AG09319 (cell line): ENCODE measurements at regions not wholly inside any gene's neighbourhood (a gene's known extent, or its start where the extent isn't known, plus 50 kb on each side); places are given as distances from the start of the nearest gene placed in this dataset.

Experiments
- DNase-seq: peaks from one replicate; pipeline ENCODE4 v3.0.0-alpha.2; 2010; ENCODE audit warnings: low read depth; ENCODE audit errors: extremely low read depth
- TF ChIP-seq, protein P1 (sequence below): IDR thresholded peaks from 2 replicates; pipeline ENCODE4 v1.5.1; 2011; ENCODE audit warnings: low read depth, mild to moderate bottlenecking, inconsistent platforms, low read length, moderate library complexity

GRCh38 chr6:141364232-141364631, 768.5 kb upstream of the GJE1 start:
- DNase-seq: no peak
- TF ChIP-seq, protein P1, sequence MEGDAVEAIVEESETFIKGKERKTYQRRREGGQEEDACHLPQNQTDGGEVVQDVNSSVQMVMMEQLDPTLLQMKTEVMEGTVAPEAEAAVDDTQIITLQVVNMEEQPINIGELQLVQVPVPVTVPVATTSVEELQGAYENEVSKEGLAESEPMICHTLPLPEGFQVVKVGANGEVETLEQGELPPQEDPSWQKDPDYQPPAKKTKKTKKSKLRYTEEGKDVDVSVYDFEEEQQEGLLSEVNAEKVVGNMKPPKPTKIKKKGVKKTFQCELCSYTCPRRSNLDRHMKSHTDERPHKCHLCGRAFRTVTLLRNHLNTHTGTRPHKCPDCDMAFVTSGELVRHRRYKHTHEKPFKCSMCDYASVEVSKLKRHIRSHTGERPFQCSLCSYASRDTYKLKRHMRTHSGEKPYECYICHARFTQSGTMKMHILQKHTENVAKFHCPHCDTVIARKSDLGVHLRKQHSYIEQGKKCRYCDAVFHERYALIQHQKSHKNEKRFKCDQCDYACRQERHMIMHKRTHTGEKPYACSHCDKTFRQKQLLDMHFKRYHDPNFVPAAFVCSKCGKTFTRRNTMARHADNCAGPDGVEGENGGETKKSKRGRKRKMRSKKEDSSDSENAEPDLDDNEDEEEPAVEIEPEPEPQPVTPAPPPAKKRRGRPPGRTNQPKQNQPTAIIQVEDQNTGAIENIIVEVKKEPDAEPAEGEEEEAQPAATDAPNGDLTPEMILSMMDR: no peak

DNA sequence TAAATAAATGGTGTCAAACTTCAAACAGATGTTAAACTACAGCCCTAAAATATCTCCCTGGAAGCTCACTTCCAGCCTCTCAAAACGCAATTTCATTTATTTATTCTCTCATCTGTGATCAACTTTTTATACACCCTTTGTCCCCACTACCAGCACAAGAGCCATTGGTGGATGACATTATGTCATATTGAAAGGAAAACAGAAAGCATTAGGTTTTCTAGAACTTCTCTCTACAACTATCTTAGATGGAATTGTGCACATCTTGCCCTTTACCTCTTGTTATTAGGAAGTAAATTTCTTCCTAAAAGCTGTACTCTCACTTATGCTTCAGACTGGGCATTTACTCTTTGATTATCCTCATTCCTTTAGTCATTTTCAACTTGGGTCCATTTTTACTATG, 771.2 kb upstream of the GJE1 start:
- TF ChIP-seq, protein P1: no peak

DNA sequence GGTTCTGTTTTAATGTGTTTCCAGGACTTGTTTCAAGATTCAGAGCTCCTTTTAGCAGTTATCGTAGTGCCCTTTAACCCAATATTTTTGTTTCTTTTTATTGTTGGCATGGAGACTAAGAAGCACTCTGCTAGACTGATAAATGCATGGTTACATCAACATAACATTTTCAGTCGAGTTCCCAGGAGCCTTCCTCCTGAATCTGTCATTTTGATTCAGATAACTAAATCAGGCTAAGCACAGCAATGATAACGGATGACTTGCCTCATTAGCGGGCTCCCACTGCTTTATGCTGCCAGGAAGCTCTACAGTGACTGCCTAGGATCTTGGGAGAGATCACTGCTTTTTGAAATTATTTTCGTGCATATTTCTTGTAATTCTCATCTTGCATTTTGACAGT, 772.8 kb upstream of the GJE1 start:
- TF ChIP-seq, protein P1: no peak
- no peak for DNase-seq

More for the DNA sequence above, 771.2 kb upstream of the GJE1 start:
- DNase-seq: no peak

- no peak for DNase-seq
- TF ChIP-seq, protein P1: no peak
These were observed 778.4 kb upstream of the GJE1 start for GRCh38 chr6:141354191-141354955.

- DNase-seq: no peak
- TF ChIP-seq, protein P1: no peak
These were observed 781.0 kb upstream of the GJE1 start for GRCh38 chr6:141351721-141352120.

DNA sequence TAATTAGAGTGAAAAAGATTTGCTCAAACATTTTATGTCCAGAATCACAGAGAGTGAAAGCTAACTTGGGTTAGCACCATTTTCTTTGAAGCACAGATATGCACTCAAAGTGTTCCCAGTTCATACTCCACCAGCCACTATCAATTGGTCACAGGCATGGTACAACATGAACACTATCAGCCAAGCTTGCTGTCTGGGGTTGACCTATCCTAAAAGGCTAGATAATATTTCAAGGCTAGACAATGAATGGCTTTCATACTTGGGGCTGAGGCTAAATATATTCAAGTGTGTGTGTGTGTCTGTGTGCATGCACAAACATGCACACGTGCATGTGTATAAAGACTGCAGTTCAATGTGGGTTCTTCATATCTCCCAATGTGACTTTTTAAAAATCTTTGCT, 783.0 kb upstream of the GJE1 start:
- TF ChIP-seq, protein P1: no peak
- no peak for DNase-seq

DNA sequence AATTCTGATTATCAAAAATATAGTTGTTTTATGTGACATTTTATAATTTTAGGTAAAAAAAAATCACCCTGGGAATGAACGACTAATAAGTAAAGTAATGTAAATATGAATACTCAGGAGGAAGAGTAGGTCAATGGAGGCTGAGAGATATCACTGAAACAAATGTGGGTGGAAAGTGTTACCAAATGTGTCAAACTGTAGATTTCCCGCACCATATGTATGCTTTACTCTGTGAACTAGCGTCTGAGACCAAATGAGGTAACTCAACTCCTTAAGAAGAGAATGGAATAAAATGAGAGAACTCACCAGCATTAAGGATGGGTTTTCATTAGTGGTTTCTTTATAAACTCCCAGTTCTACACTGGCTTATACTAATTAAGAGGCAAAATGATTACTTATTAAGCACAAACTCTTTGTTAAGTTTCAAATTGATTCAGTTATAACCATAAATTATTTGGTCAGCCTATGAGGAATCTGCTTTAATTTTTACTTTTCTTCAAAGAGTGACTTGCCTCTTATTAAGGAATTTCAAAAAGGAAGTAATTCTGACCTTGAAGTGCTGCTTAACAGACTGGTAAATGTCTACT, 784.7 kb upstream of the GJE1 start:
- TF ChIP-seq, protein P1: no peak

More for the DNA sequence above, 784.7 kb upstream of the GJE1 start:
- DNase-seq: no peak
